ENCODE measurements at regions not wholly inside any gene's neighbourhood (a gene's known extent, or its start where the extent isn't known, plus 50 kb on each side); places are given as distances from the start of the nearest gene placed in this dataset.
A peak's percentile ranks its signal among the peaks of the same experiment; 100 is the strongest.

DNA sequence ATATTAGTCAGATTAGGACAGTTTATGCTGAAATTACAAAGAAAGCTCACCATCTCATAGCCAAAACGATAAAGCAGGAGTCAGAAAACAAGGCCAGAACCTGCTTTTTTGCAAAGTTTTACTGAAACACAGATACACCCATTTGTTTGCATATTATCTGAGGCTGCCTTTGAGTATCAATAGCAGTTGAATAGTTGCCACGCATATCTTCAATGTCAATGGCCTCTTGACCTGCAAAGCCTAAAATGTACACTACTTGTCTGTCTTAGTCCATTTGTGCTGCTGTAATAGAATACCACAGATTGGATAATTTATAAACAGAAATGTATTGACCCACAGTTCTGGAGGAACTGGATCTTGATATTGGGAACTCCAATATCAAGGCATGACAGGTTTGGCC, 94.1 kb upstream of the NT5E start:
- ATAC-seq (no peak), DNase-seq (no peak)
- no peak for TF ChIP-seq CTCF (IDR thresholded peaks at IDR 0.05)
- WGBS, 3 donors, result 58 to 68% (median 63%) methylated on average over 2 of the region's 2 CpGs
- no peak overlapping the region for H3K27ac ChIP-seq
- no peaks in the 10 kb centered on the region for H3K4me1 ChIP-seq
- intact Hi-C loops (cut with DNase I), result loop anchor here (1.0 to 2.0 kb wide), 2 partner anchors 127 to 128 kb away; no protein-coding TSS in a partner anchor
- no peaks in the 10 kb centered on the region for H3K27me3 ChIP-seq (ENCODE audit: insufficient read depth in 3 of 3, low read length in 2 of 3)
- no peaks in the 10 kb centered on the region for H3K36me3 ChIP-seq (ENCODE audit: insufficient read depth in 1 of 2, low read depth in 1 of 2)
- H3K9me3 ChIP-seq, result no peaks in the 10 kb centered on the region
- no peak overlapping the region for H3K4me3 ChIP-seq

GRCh38 chr6:85354761-85355618, 94.9 kb upstream of the NT5E start:
- no peak overlapping the region for H3K4me3 ChIP-seq
- no peaks in the 10 kb centered on the region for H3K4me1 ChIP-seq
- 28 to 29% (median 28%) methylated on average over 10 of the region's 10 CpGs for WGBS, 3 donors
- ATAC-seq, result peak; percentile 67 to 81 (median 78)
- H3K36me3 ChIP-seq (ENCODE audit: insufficient read depth in 1 of 2, low read depth in 1 of 2), result no peaks in the 10 kb centered on the region
- H3K27me3 ChIP-seq (ENCODE audit: insufficient read depth in 3 of 3, low read length in 2 of 3), result no peaks in the 10 kb centered on the region
- no peaks in the 10 kb centered on the region for H3K9me3 ChIP-seq
- H3K27ac ChIP-seq, result no peak overlapping the region
- DNase-seq, result peak; percentile 67 to 79
- intact Hi-C loops (cut with DNase I), result loop anchor here (1.0 to 2.0 kb wide), 2 partner anchors 128 to 129 kb away; no protein-coding TSS in a partner anchor
- peak; percentile 94 for TF ChIP-seq CTCF (IDR thresholded peaks at IDR 0.05)

DNA sequence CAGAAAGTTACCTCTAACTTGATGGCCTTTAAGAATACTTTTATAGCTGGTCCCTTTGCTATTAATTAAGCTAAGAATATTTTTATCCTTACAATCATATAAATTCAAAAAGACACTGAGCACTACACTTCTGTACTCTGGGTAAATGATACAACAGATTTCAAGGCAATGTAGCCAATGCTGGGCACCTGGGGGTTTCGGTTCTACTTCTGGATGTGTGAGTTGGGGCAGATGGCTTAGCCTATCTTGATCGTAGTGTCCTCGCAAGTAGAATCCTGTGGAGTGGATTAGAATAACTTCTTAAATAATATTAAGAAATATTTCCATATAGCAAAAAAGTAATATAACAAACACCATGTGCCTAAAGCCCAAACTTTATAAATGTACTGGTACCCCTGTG, 96.9 kb upstream of the NT5E start:
- DNase-seq (no peak), ATAC-seq (no peak)
- Histone ChIP-seq H3K9me3 (no peaks in the 10 kb centered on the region), H3K36me3 (ENCODE audit: insufficient read depth in 1 of 2, low read depth in 1 of 2) (no peaks in the 10 kb centered on the region), H3K27ac (no peak overlapping the region), H3K4me3 (no peak overlapping the region), H3K4me1 (no peaks in the 10 kb centered on the region), H3K27me3 (ENCODE audit: insufficient read depth in 3 of 3, low read length in 2 of 3) (no peaks in the 10 kb centered on the region)
- 94 to 95% (median 94%) methylated on average over 3 of the region's 3 CpGs for WGBS, 3 donors
- no peak for TF ChIP-seq CTCF (IDR thresholded peaks at IDR 0.05)
- intact Hi-C loops (cut with DNase I), result no loop called here

- Histone ChIP-seq H3K27ac (no peak overlapping the region), H3K4me1 (no peaks in the 10 kb centered on the region), H3K36me3 (ENCODE audit: insufficient read depth in 1 of 2, low read depth in 1 of 2) (no peaks in the 10 kb centered on the region), H3K9me3 (no peaks in the 10 kb centered on the region), H3K27me3 (ENCODE audit: insufficient read depth in 3 of 3, low read length in 2 of 3) (no peaks in the 10 kb centered on the region), H3K4me3 (no peak overlapping the region)
- no peak for TF ChIP-seq CTCF (IDR thresholded peaks at IDR 0.05)
- intact Hi-C loops (cut with DNase I), result no loop called here
- 85 to 96% (median 94%) methylated on average over 5 of the region's 5 CpGs for WGBS, 3 donors
- no peak for ATAC-seq
- DNase-seq, result no peak
Observed at GRCh38 chr6:85348643-85349042, 101.2 kb upstream of the NT5E start.
